ENCODE measurements at regions not wholly inside any gene's neighbourhood (a gene's known extent, or its start where the extent isn't known, plus 50 kb on each side); places are given as distances from the start of the nearest gene placed in this dataset.

- no peak for TF ChIP-seq CTCF (IDR thresholded peaks at IDR 0.05; ENCODE audit: low read depth, low read length, poor library complexity, severe bottlenecking)
- no peak for TF ChIP-seq EZH2phosphoT487 (IDR thresholded peaks at IDR 0.05; ENCODE audit: borderline replicate concordance, low read length)
These were observed 1980.4 kb downstream of the SUCLG1 start for GRCh38 chr2:82478641-82479040.

Data from DOHH2 (cell line).